ENCODE measurements at regions not wholly inside any gene's neighbourhood (a gene's known extent, or its start where the extent isn't known, plus 50 kb on each side); places are given as distances from the start of the nearest gene placed in this dataset.

GRCh38 chr18:78790960-78791359 is 188.7 kb upstream of the SALL3 start:
- Histone ChIP-seq H3K9me3 (ENCODE audit: control insufficient read depth, low read length) (no peaks in the 10 kb centered on the region), H3K14ac (ENCODE audit: low read length in 2 of 2) (no peak overlapping the region), H3K23ac (ENCODE audit: low read length in 2 of 2) (no peak overlapping the region), H3K4me1 (ENCODE audit: control insufficient read depth, insufficient read depth, low read depth, low read length) (no peaks in the 10 kb centered on the region), H3K18ac (ENCODE audit: low read depth in 1 of 2, low read length in 2 of 2) (no peak overlapping the region), H3K4me3 (ENCODE audit: insufficient read depth in 1 of 2, low read depth in 1 of 2, low read length in 2 of 2) (no peak overlapping the region), H2BK15ac (ENCODE audit: low read depth, poor library complexity, severe bottlenecking) (no peak overlapping the region), H2BK120ac (ENCODE audit: low read depth, low read length) (no peak overlapping the region), H2AK5ac (ENCODE audit: low read length, severe bottlenecking) (no peak overlapping the region), H3K4me2 (ENCODE audit: low read length, poor library complexity, severe bottlenecking) (no peak overlapping the region), H2BK12ac (ENCODE audit: low read length in 2 of 2) (no peak overlapping the region), H3K4ac (ENCODE audit: low read depth in 1 of 2, low read length in 2 of 2) (no peak overlapping the region), H3K27ac (ENCODE audit: low read length, poor library complexity, severe bottlenecking) (no peak overlapping the region), H3K36me3 (ENCODE audit: control insufficient read depth in 1 of 2, insufficient read depth in 2 of 2, low read depth in 1 of 2, low read length in 2 of 2) (no peaks in the 10 kb centered on the region), H3K79me1 (replicated peaks; ENCODE audit: low read length, poor library complexity, severe bottlenecking) (no peaks in the 10 kb centered on the region), H3K9ac (ENCODE audit: low read length) (no peak overlapping the region), H2AFZ (ENCODE audit: low read depth, low read length) (no peak overlapping the region), H3K27me3 (ENCODE audit: control insufficient read depth in 1 of 2, insufficient read depth in 1 of 2, low read length in 2 of 2) (no peaks in the 10 kb centered on the region), H2BK5ac (ENCODE audit: low read depth, low read length, poor library complexity, severe bottlenecking) (no peak overlapping the region), H4K8ac (ENCODE audit: low read length) (no peak overlapping the region), H4K91ac (ENCODE audit: low read length) (no peak overlapping the region)
- WGBS: 86% methylated on average over 11 of the region's 11 CpGs
- no peak for DNase-seq

GRCh38 chr18:78792094-78792493 is 187.5 kb upstream of the SALL3 start:
- no peak overlapping the region for H3K9ac ChIP-seq (ENCODE audit: low read length)
- H3K4me1 ChIP-seq (ENCODE audit: control insufficient read depth, insufficient read depth, low read depth, low read length): no peaks in the 10 kb centered on the region
- no peak overlapping the region for H4K91ac ChIP-seq (ENCODE audit: low read length)
- no peak overlapping the region for H3K14ac ChIP-seq (ENCODE audit: low read length in 2 of 2)
- no peaks in the 10 kb centered on the region for H3K79me1 ChIP-seq (replicated peaks; ENCODE audit: low read length, poor library complexity, severe bottlenecking)
- no peak overlapping the region for H3K4me3 ChIP-seq (ENCODE audit: insufficient read depth in 1 of 2, low read depth in 1 of 2, low read length in 2 of 2)
- no peak overlapping the region for H2BK120ac ChIP-seq (ENCODE audit: low read depth, low read length)
- WGBS: 84% methylated on average over 9 of the region's 9 CpGs
- no peak overlapping the region for H2AK5ac ChIP-seq (ENCODE audit: low read length, severe bottlenecking)
- no peak overlapping the region for H3K18ac ChIP-seq (ENCODE audit: low read depth in 1 of 2, low read length in 2 of 2)
- no peak overlapping the region for H3K4ac ChIP-seq (ENCODE audit: low read depth in 1 of 2, low read length in 2 of 2)
- H3K4me2 ChIP-seq (ENCODE audit: low read length, poor library complexity, severe bottlenecking): no peak overlapping the region
- peaks cover 3% of the 10 kb centered on the region for H3K9me3 ChIP-seq (ENCODE audit: control insufficient read depth, low read length)
- no peak overlapping the region for H4K8ac ChIP-seq (ENCODE audit: low read length)
- H2BK15ac ChIP-seq (ENCODE audit: low read depth, poor library complexity, severe bottlenecking): no peak overlapping the region
- H3K27me3 ChIP-seq (ENCODE audit: control insufficient read depth in 1 of 2, insufficient read depth in 1 of 2, low read length in 2 of 2): no peaks in the 10 kb centered on the region
- H2BK12ac ChIP-seq (ENCODE audit: low read length in 2 of 2): no peak overlapping the region
- no peaks in the 10 kb centered on the region for H3K36me3 ChIP-seq (ENCODE audit: control insufficient read depth in 1 of 2, insufficient read depth in 2 of 2, low read depth in 1 of 2, low read length in 2 of 2)
- H3K27ac ChIP-seq (ENCODE audit: low read length, poor library complexity, severe bottlenecking): no peak overlapping the region
- DNase-seq: no peak
- H2AFZ ChIP-seq (ENCODE audit: low read depth, low read length): no peak overlapping the region
- H3K23ac ChIP-seq (ENCODE audit: low read length in 2 of 2): no peak overlapping the region
- no peak overlapping the region for H2BK5ac ChIP-seq (ENCODE audit: low read depth, low read length, poor library complexity, severe bottlenecking)

- WGBS: 93% methylated on average over 18 of the region's 20 CpGs
These were observed 186.9 kb upstream of the SALL3 start for GRCh38 chr18:78792736-78793135.

GRCh38 chr18:78793313-78794070 is 186.1 kb upstream of the SALL3 start:
- Histone ChIP-seq H2AK5ac (ENCODE audit: low read length, severe bottlenecking) (no peak overlapping the region), H3K27ac (ENCODE audit: low read length, poor library complexity, severe bottlenecking) (no peak overlapping the region), H2BK120ac (ENCODE audit: low read depth, low read length) (no peak overlapping the region), H3K4me2 (ENCODE audit: low read length, poor library complexity, severe bottlenecking) (no peak overlapping the region), H3K9ac (ENCODE audit: low read length) (no peak overlapping the region), H3K36me3 (ENCODE audit: control insufficient read depth in 1 of 2, insufficient read depth in 2 of 2, low read depth in 1 of 2, low read length in 2 of 2) (no peaks in the 10 kb centered on the region), H3K79me1 (replicated peaks; ENCODE audit: low read length, poor library complexity, severe bottlenecking) (no peaks in the 10 kb centered on the region), H3K18ac (ENCODE audit: low read depth in 1 of 2, low read length in 2 of 2) (no peak overlapping the region), H3K14ac (ENCODE audit: low read length in 2 of 2) (no peak overlapping the region), H3K4me1 (ENCODE audit: control insufficient read depth, insufficient read depth, low read depth, low read length) (no peaks in the 10 kb centered on the region), H3K9me3 (ENCODE audit: control insufficient read depth, low read length) (peaks cover 3% of the 10 kb centered on the region), H4K91ac (ENCODE audit: low read length) (no peak overlapping the region), H2BK15ac (ENCODE audit: low read depth, poor library complexity, severe bottlenecking) (no peak overlapping the region), H2BK5ac (ENCODE audit: low read depth, low read length, poor library complexity, severe bottlenecking) (no peak overlapping the region), H3K27me3 (ENCODE audit: control insufficient read depth in 1 of 2, insufficient read depth in 1 of 2, low read length in 2 of 2) (no peaks in the 10 kb centered on the region), H3K4ac (ENCODE audit: low read depth in 1 of 2, low read length in 2 of 2) (no peak overlapping the region), H3K4me3 (ENCODE audit: insufficient read depth in 1 of 2, low read depth in 1 of 2, low read length in 2 of 2) (no peak overlapping the region), H2AFZ (ENCODE audit: low read depth, low read length) (no peak overlapping the region), H3K23ac (ENCODE audit: low read length in 2 of 2) (no peak overlapping the region), H4K8ac (ENCODE audit: low read length) (no peak overlapping the region), H2BK12ac (ENCODE audit: low read length in 2 of 2) (no peak overlapping the region)
- WGBS: 80% methylated on average over 19 of the region's 19 CpGs
- DNase-seq: no peak

More at GRCh38 chr18:78792736-78793135, 186.9 kb upstream of the SALL3 start:
- Histone ChIP-seq H2BK120ac (ENCODE audit: low read depth, low read length) (no peak overlapping the region), H2AFZ (ENCODE audit: low read depth, low read length) (no peak overlapping the region), H2AK5ac (ENCODE audit: low read length, severe bottlenecking) (no peak overlapping the region), H3K4me2 (ENCODE audit: low read length, poor library complexity, severe bottlenecking) (no peak overlapping the region), H4K91ac (ENCODE audit: low read length) (no peak overlapping the region), H3K4me3 (ENCODE audit: insufficient read depth in 1 of 2, low read depth in 1 of 2, low read length in 2 of 2) (no peak overlapping the region), H3K36me3 (ENCODE audit: control insufficient read depth in 1 of 2, insufficient read depth in 2 of 2, low read depth in 1 of 2, low read length in 2 of 2) (no peaks in the 10 kb centered on the region), H2BK12ac (ENCODE audit: low read length in 2 of 2) (no peak overlapping the region), H3K9me3 (ENCODE audit: control insufficient read depth, low read length) (peaks cover 3% of the 10 kb centered on the region), H2BK15ac (ENCODE audit: low read depth, poor library complexity, severe bottlenecking) (no peak overlapping the region), H3K27me3 (ENCODE audit: control insufficient read depth in 1 of 2, insufficient read depth in 1 of 2, low read length in 2 of 2) (no peaks in the 10 kb centered on the region), H3K23ac (ENCODE audit: low read length in 2 of 2) (no peak overlapping the region), H3K9ac (ENCODE audit: low read length) (no peak overlapping the region), H4K8ac (ENCODE audit: low read length) (no peak overlapping the region), H3K4ac (ENCODE audit: low read depth in 1 of 2, low read length in 2 of 2) (no peak overlapping the region), H3K18ac (ENCODE audit: low read depth in 1 of 2, low read length in 2 of 2) (no peak overlapping the region), H3K14ac (ENCODE audit: low read length in 2 of 2) (no peak overlapping the region), H3K27ac (ENCODE audit: low read length, poor library complexity, severe bottlenecking) (no peak overlapping the region), H3K4me1 (ENCODE audit: control insufficient read depth, insufficient read depth, low read depth, low read length) (no peaks in the 10 kb centered on the region), H2BK5ac (ENCODE audit: low read depth, low read length, poor library complexity, severe bottlenecking) (no peak overlapping the region), H3K79me1 (replicated peaks; ENCODE audit: low read length, poor library complexity, severe bottlenecking) (no peaks in the 10 kb centered on the region)
- no peak for DNase-seq

Data from mesenchymal stem cell (in vitro differentiated cells and primary cell).